ENCODE measurements at regions not wholly inside any gene's neighbourhood (a gene's known extent, or its start where the extent isn't known, plus 50 kb on each side); places are given as distances from the start of the nearest gene placed in this dataset.

DNA sequence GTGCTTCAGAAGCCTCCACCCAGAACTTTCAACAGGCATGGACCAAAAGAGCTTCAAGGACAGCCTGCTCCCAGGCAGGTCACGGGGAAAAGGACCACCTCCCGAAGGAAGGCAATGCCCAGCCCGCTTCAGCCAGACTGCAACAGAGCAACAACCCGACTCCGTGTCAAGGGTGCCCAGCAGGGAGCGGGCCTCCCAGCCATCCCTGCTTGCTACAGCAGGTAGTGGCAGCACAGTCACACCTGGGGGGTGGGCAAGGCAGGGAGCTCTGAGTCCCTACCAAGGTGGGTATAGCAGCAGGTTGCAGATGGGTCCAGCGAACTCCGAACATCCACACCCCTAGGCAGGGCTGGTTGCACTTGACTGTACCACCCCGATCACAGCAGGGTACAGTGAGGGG, 467.8 kb upstream of the PFKP start:
- no peak for TF ChIP-seq POLR2A (IDR thresholded peaks at IDR 0.05)
- TF ChIP-seq, protein P1, sequence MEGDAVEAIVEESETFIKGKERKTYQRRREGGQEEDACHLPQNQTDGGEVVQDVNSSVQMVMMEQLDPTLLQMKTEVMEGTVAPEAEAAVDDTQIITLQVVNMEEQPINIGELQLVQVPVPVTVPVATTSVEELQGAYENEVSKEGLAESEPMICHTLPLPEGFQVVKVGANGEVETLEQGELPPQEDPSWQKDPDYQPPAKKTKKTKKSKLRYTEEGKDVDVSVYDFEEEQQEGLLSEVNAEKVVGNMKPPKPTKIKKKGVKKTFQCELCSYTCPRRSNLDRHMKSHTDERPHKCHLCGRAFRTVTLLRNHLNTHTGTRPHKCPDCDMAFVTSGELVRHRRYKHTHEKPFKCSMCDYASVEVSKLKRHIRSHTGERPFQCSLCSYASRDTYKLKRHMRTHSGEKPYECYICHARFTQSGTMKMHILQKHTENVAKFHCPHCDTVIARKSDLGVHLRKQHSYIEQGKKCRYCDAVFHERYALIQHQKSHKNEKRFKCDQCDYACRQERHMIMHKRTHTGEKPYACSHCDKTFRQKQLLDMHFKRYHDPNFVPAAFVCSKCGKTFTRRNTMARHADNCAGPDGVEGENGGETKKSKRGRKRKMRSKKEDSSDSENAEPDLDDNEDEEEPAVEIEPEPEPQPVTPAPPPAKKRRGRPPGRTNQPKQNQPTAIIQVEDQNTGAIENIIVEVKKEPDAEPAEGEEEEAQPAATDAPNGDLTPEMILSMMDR (IDR thresholded peaks at IDR 0.05): no peak

Measured in suprapubic skin (tissue), 3 donors.